ENCODE measurements at regions not wholly inside any gene's neighbourhood (a gene's known extent, or its start where the extent isn't known, plus 50 kb on each side); places are given as distances from the start of the nearest gene placed in this dataset.
"Not testable (repeated sequence)": the region's sequence is repeated elsewhere in the genome, so short reads cannot be mapped to it uniquely, and the experiment has no call there.

DNA sequence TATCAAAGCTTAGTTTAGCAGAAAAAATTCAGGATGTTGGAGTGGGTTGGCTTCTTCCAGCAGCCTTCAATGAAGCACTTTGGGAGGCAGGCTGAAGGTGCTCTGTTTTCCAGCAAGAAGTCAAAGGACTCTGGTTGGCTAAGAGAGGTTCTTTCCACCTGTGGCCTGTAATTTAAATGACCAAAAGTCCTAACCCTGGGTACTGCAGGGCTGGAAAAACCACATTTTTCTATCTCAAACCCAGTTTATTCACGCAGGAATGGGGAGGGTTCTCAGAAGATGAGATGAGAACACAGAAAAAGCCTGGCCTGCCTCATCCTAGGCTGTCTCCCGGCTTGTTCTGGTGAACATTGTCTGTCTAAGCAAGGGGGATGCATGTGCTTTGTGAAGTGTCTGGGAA, 68.6 kb upstream of the ZFHX3 start:
- no peak for DNase-seq (ENCODE audit: low read depth in 4 of 4, low spot score in 3 of 4)

- no peak for DNase-seq (ENCODE audit: low read depth in 4 of 4, low spot score in 3 of 4)
Measured at GRCh38 chr16:73113336-73113735, 65.4 kb upstream of the ZFHX3 start.

- DNase-seq (ENCODE audit: low read depth in 4 of 4, low spot score in 3 of 4) = no peak
Measured at GRCh38 chr16:73108195-73108963, 60.5 kb upstream of the ZFHX3 start.

DNA sequence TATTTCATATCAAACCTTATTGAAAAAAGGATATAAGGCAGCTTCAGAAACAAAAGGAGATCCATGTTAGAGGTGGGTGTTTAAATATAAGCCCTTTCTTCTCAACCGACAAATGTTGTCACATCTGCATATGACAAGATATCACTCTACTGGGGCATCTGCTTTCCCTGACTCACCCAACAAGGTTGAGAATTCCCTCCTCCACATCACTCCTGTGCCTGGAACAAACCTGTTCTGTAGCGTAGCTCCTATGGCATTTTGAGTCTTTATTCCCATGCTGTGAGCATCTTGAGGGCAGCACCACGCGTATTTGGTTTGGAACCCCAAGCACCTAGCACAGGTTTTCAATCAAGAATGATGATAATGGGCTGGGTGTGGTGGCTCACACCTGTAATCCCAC, 59.4 kb upstream of the ZFHX3 start:
- DNase-seq (ENCODE audit: low read depth in 4 of 4, low spot score in 3 of 4) = no peak

- no peak for DNase-seq (ENCODE audit: low read depth in 4 of 4, low spot score in 3 of 4)
Measured at GRCh38 chr16:73106329-73107034, 58.6 kb upstream of the ZFHX3 start.

- DNase-seq (ENCODE audit: low read depth in 4 of 4, low spot score in 3 of 4) = no peak
Measured at GRCh38 chr16:73101568-73101967, 53.6 kb upstream of the ZFHX3 start.

DNA sequence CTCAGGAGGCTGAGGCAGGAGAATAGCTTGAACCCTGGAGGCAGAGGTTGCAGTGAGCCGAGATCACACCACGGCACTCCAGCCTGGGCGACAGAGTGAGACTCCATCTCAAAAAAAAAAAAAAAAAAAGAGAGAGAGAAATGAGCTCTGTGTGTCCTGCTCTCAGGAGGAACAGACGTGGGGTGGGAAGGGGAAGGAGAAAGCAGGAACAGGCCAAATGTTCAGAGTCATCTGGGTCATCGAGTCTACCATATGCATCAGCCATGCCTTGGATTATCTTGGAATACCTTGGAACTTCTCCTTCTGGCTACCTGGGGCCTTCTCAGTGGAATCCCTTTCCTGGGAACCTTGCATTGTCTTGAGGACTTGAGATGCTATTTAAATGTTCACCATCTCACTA, 51.7 kb upstream of the ZFHX3 start:
- not testable (repeated sequence) for DNase-seq (ENCODE audit: low read depth in 4 of 4, low spot score in 3 of 4)
